ENCODE measurements at regions not wholly inside any gene's neighbourhood (a gene's known extent, or its start where the extent isn't known, plus 50 kb on each side); places are given as distances from the start of the nearest gene placed in this dataset.

GRCh38 chr12:23342407-23342806 is 607.1 kb downstream of the SOX5 start:
- Mint-ChIP-seq H3K27ac (no peak overlapping the region), H3K9me3 (peaks cover 3 to 8% of the 10 kb centered on the region in 2 donors), H3K4me1 (ENCODE audit: low read depth in 2 of 2) (no peaks in the 10 kb centered on the region), H3K27me3 (no peaks in the 10 kb centered on the region), H3K36me3 (ENCODE audit: insufficient read depth) (no peaks in the 10 kb centered on the region), H3K4me3 (no peak overlapping the region)
- DNase-seq = no peak
- no peak for ATAC-seq (replicated peaks)

GRCh38 chr12:23349564-23349963 is 599.9 kb downstream of the SOX5 start:
- Mint-ChIP-seq H3K9me3 (peaks cover 0 to 1% of the 10 kb centered on the region in 2 donors), H3K27me3 (no peaks in the 10 kb centered on the region), H3K4me1 (ENCODE audit: low read depth in 2 of 2) (no peaks in the 10 kb centered on the region), H3K27ac (no peak overlapping the region), H3K36me3 (ENCODE audit: insufficient read depth) (no peaks in the 10 kb centered on the region), H3K4me3 (no peak overlapping the region)
- DNase-seq (no peak), ATAC-seq (replicated peaks) (no peak)

GRCh38 chr12:23350808-23351207 is 598.7 kb downstream of the SOX5 start:
- DNase-seq (no peak), ATAC-seq (replicated peaks) (no peak)

GRCh38 chr12:23352670-23353069 is 596.8 kb downstream of the SOX5 start:
- peaks cover 0 to 3% of the 10 kb centered on the region in 2 donors for H3K9me3 Mint-ChIP-seq
- no peak for DNase-seq
- no peaks in the 10 kb centered on the region for H3K27me3 Mint-ChIP-seq
- no peak for ATAC-seq (replicated peaks)
- H3K4me3 Mint-ChIP-seq = no peak overlapping the region
- H3K36me3 Mint-ChIP-seq (ENCODE audit: insufficient read depth) = no peaks in the 10 kb centered on the region
- H3K27ac Mint-ChIP-seq = no peak overlapping the region
- no peaks in the 10 kb centered on the region for H3K4me1 Mint-ChIP-seq (ENCODE audit: low read depth in 2 of 2)

More at GRCh38 chr12:23350808-23351207, 598.7 kb downstream of the SOX5 start:
- Mint-ChIP-seq H3K4me1 (ENCODE audit: low read depth in 2 of 2) (no peaks in the 10 kb centered on the region), H3K27ac (no peak overlapping the region), H3K4me3 (no peak overlapping the region), H3K36me3 (ENCODE audit: insufficient read depth) (no peaks in the 10 kb centered on the region), H3K27me3 (no peaks in the 10 kb centered on the region), H3K9me3 (peaks cover 0 to 1% of the 10 kb centered on the region in 2 donors)

- Mint-ChIP-seq H3K27ac (no peak overlapping the region), H3K36me3 (ENCODE audit: insufficient read depth) (no peaks in the 10 kb centered on the region), H3K4me1 (ENCODE audit: low read depth in 2 of 2) (no peaks in the 10 kb centered on the region), H3K4me3 (no peak overlapping the region), H3K9me3 (peaks cover 0 to 3% of the 10 kb centered on the region in 2 donors), H3K27me3 (no peaks in the 10 kb centered on the region)
- ATAC-seq (replicated peaks) (no peak), DNase-seq (no peak)
These were observed 594.7 kb downstream of the SOX5 start for GRCh38 chr12:23354800-23355199.

- H3K36me3 Mint-ChIP-seq (ENCODE audit: insufficient read depth) = no peaks in the 10 kb centered on the region
- H3K9me3 Mint-ChIP-seq = peaks cover 0 to 3% of the 10 kb centered on the region in 2 donors
- H3K4me1 Mint-ChIP-seq (ENCODE audit: low read depth in 2 of 2) = no peaks in the 10 kb centered on the region
- no peak overlapping the region for H3K4me3 Mint-ChIP-seq
- DNase-seq (no peak), ATAC-seq (replicated peaks) (no peak)
- no peak overlapping the region for H3K27ac Mint-ChIP-seq
- H3K27me3 Mint-ChIP-seq = no peaks in the 10 kb centered on the region
These were observed 593.0 kb downstream of the SOX5 start for GRCh38 chr12:23356440-23356839.

- H3K27me3 Mint-ChIP-seq = no peaks in the 10 kb centered on the region
- no peak for ATAC-seq (replicated peaks)
- peaks cover 0 to 3% of the 10 kb centered on the region in 2 donors for H3K9me3 Mint-ChIP-seq
- no peak overlapping the region for H3K27ac Mint-ChIP-seq
- H3K4me3 Mint-ChIP-seq = no peak overlapping the region
- no peaks in the 10 kb centered on the region for H3K4me1 Mint-ChIP-seq (ENCODE audit: low read depth in 2 of 2)
- no peak for DNase-seq
- H3K36me3 Mint-ChIP-seq (ENCODE audit: insufficient read depth) = no peaks in the 10 kb centered on the region
These were observed 592.4 kb downstream of the SOX5 start for GRCh38 chr12:23356927-23357708.

GRCh38 chr12:23359975-23360701 is 589.3 kb downstream of the SOX5 start:
- no peak overlapping the region for H3K27ac Mint-ChIP-seq
- no peak overlapping the region for H3K4me3 Mint-ChIP-seq
- H3K27me3 Mint-ChIP-seq = no peaks in the 10 kb centered on the region

GRCh38 chr12:23361971-23362370 is 587.5 kb downstream of the SOX5 start:
- Mint-ChIP-seq H3K9me3 (peaks cover 3 to 8% of the 10 kb centered on the region in 2 donors), H3K27ac (no peak overlapping the region), H3K4me3 (no peak overlapping the region), H3K36me3 (ENCODE audit: insufficient read depth) (no peaks in the 10 kb centered on the region), H3K27me3 (no peaks in the 10 kb centered on the region), H3K4me1 (ENCODE audit: low read depth in 2 of 2) (no peaks in the 10 kb centered on the region)
- no peak for ATAC-seq (replicated peaks)
- no peak for DNase-seq

More at GRCh38 chr12:23359975-23360701, 589.3 kb downstream of the SOX5 start:
- DNase-seq (no peak), ATAC-seq (replicated peaks) (no peak)
- Mint-ChIP-seq H3K9me3 (peaks cover 0 to 1% of the 10 kb centered on the region in 2 donors), H3K4me1 (ENCODE audit: low read depth in 2 of 2) (no peaks in the 10 kb centered on the region), H3K36me3 (ENCODE audit: insufficient read depth) (no peaks in the 10 kb centered on the region)

- H3K27me3 Mint-ChIP-seq = no peaks in the 10 kb centered on the region
- H3K4me1 Mint-ChIP-seq (ENCODE audit: low read depth in 2 of 2) = no peaks in the 10 kb centered on the region
- DNase-seq (no peak), ATAC-seq (replicated peaks) (no peak)
- no peak overlapping the region for H3K4me3 Mint-ChIP-seq
- peaks cover 11 to 13% of the 10 kb centered on the region in 2 donors for H3K9me3 Mint-ChIP-seq
- H3K36me3 Mint-ChIP-seq (ENCODE audit: insufficient read depth) = no peaks in the 10 kb centered on the region
- H3K27ac Mint-ChIP-seq = no peak overlapping the region
These were observed 580.9 kb downstream of the SOX5 start for GRCh38 chr12:23368590-23368989.

GRCh38 chr12:23375621-23376020 is 573.8 kb downstream of the SOX5 start:
- H3K36me3 Mint-ChIP-seq (ENCODE audit: insufficient read depth) = no peaks in the 10 kb centered on the region
- no peak for DNase-seq
- no peaks in the 10 kb centered on the region for H3K27me3 Mint-ChIP-seq
- H3K27ac Mint-ChIP-seq = no peak overlapping the region
- H3K4me3 Mint-ChIP-seq = no peak overlapping the region
- peaks cover 0 to 6% of the 10 kb centered on the region in 2 donors for H3K9me3 Mint-ChIP-seq
- H3K4me1 Mint-ChIP-seq (ENCODE audit: low read depth in 2 of 2) = no peaks in the 10 kb centered on the region
- ATAC-seq (replicated peaks) = no peak

GRCh38 chr12:23376238-23376637 is 573.2 kb downstream of the SOX5 start:
- H3K4me1 Mint-ChIP-seq (ENCODE audit: low read depth in 2 of 2) = no peaks in the 10 kb centered on the region
- no peak overlapping the region for H3K4me3 Mint-ChIP-seq
- no peaks in the 10 kb centered on the region for H3K36me3 Mint-ChIP-seq (ENCODE audit: insufficient read depth)
- H3K27ac Mint-ChIP-seq = no peak overlapping the region
- H3K9me3 Mint-ChIP-seq = peaks cover 0 to 6% of the 10 kb centered on the region in 2 donors
- no peaks in the 10 kb centered on the region for H3K27me3 Mint-ChIP-seq
- ATAC-seq (replicated peaks) = no peak
- no peak for DNase-seq

GRCh38 chr12:23380419-23381100 is 568.9 kb downstream of the SOX5 start:
- no peaks in the 10 kb centered on the region for H3K36me3 Mint-ChIP-seq (ENCODE audit: insufficient read depth)
- no peaks in the 10 kb centered on the region for H3K4me1 Mint-ChIP-seq (ENCODE audit: low read depth in 2 of 2)
- no peak overlapping the region for H3K4me3 Mint-ChIP-seq
- no peak overlapping the region for H3K27ac Mint-ChIP-seq
- no peaks in the 10 kb centered on the region for H3K27me3 Mint-ChIP-seq
- no peak for DNase-seq
- H3K9me3 Mint-ChIP-seq = peaks cover 0 to 5% of the 10 kb centered on the region in 2 donors
- ATAC-seq (replicated peaks) = no peak
